ENCODE measurements at regions not wholly inside any gene's neighbourhood (a gene's known extent, or its start where the extent isn't known, plus 50 kb on each side); places are given as distances from the start of the nearest gene placed in this dataset.
"Not testable (repeated sequence)": the region's sequence is repeated elsewhere in the genome, so short reads cannot be mapped to it uniquely, and the experiment has no call there.

GRCh38 chr4:13678186-13678924 lies 50.8 kb upstream of the BOD1L1 start:
- DNase-seq = no peak

- DNase-seq = no peak
Observed at GRCh38 chr4:13681570-13681969, 54.0 kb upstream of the BOD1L1 start.

- no peak for DNase-seq
Observed at GRCh38 chr4:13694256-13694655, 66.7 kb upstream of the BOD1L1 start.

GRCh38 chr4:13698296-13698695 lies 70.8 kb upstream of the BOD1L1 start:
- no peak for DNase-seq

- DNase-seq = no peak
Observed at GRCh38 chr4:13700021-13700857, 72.7 kb upstream of the BOD1L1 start.

GRCh38 chr4:13700858-13701140 lies 73.3 kb upstream of the BOD1L1 start:
- not testable (repeated sequence) for DNase-seq

- DNase-seq = no peak
Observed at GRCh38 chr4:13701937-13702446, 74.5 kb upstream of the BOD1L1 start.

- DNase-seq = no peak
Observed at GRCh38 chr4:13703096-13703495, 75.6 kb upstream of the BOD1L1 start.

- no peak for DNase-seq
Observed at GRCh38 chr4:13704035-13704434, 76.5 kb upstream of the BOD1L1 start.

GRCh38 chr4:13704761-13705160 lies 77.2 kb upstream of the BOD1L1 start:
- DNase-seq = no peak

- no peak for DNase-seq
Observed at GRCh38 chr4:13705521-13706041, 78.1 kb upstream of the BOD1L1 start.

GRCh38 chr4:13706120-13706519 lies 78.6 kb upstream of the BOD1L1 start:
- no peak for DNase-seq

GRCh38 chr4:13706716-13707115 lies 79.2 kb upstream of the BOD1L1 start:
- no peak for DNase-seq

GRCh38 chr4:13710246-13710885 lies 82.8 kb upstream of the BOD1L1 start:
- no peak for DNase-seq

- DNase-seq = no peak
Observed at GRCh38 chr4:13711233-13711785, 83.8 kb upstream of the BOD1L1 start.

GRCh38 chr4:13721894-13722293 lies 94.4 kb upstream of the BOD1L1 start:
- DNase-seq = no peak

- no peak for DNase-seq
Observed at GRCh38 chr4:13722649-13723048, 95.1 kb upstream of the BOD1L1 start.

- DNase-seq = no peak
Observed at GRCh38 chr4:13728761-13729160, 101.2 kb upstream of the BOD1L1 start.

GRCh38 chr4:13731019-13731418 lies 103.5 kb upstream of the BOD1L1 start:
- DNase-seq = no peak

- no peak for DNase-seq
Observed at GRCh38 chr4:13733817-13734216, 106.3 kb upstream of the BOD1L1 start.

- no peak for DNase-seq
Observed at GRCh38 chr4:13750594-13750993, 123.1 kb upstream of the BOD1L1 start.

GRCh38 chr4:13761581-13761980 lies 134.1 kb upstream of the BOD1L1 start:
- DNase-seq = not testable (repeated sequence)

- DNase-seq = no peak
Observed at GRCh38 chr4:13762130-13762529, 134.6 kb upstream of the BOD1L1 start.
